Heart right ventricle (tissue), 16 donors: ENCODE measurements at regions not wholly inside any gene's neighbourhood (a gene's known extent, or its start where the extent isn't known, plus 50 kb on each side); places are given as distances from the start of the nearest gene placed in this dataset.

Source experiments
- ATAC-seq, 8 donors: fragments of 200-7000 bp; cut with Tn5 transposase; one replicate each; pipeline ENCODE4 v1.9.1; 2020; ENCODE audit warnings: mild to moderate bottlenecking in 8 of 8, moderate library complexity in 8 of 8, moderate number of reproducible peaks in 1 of 8
- DNase-seq, 2 donors: peaks; one replicate each; pipeline ENCODE4 v3.0.0-alpha.2; 2020
- H3K27ac ChIP-seq, 10 donors: fragments of 200-600 bp; sonication (generic) in 2 of 10; one replicate each; pipeline versions ENCODE4 v1.5.0 to v1.8.0; 2020 to 2022; ENCODE audit warnings: mild to moderate bottlenecking in 3 of 10
- H3K27me3 ChIP-seq, 7 donors: fragments of 200-600 bp; one replicate each; pipeline ENCODE4 v1.8.0; 2021 to 2022; ENCODE audit warnings: mild to moderate bottlenecking in 2 of 7
- H3K36me3 ChIP-seq, 9 donors: fragments of 200-600 bp; sonication (generic) in 1 of 9; one replicate each; pipeline versions ENCODE4 v1.5.0 to v1.8.0; 2020 to 2022; ENCODE audit warnings: mild to moderate bottlenecking in 2 of 9
- H3K4me1 ChIP-seq, 9 donors: fragments of 200-600 bp; sonication (generic) in 1 of 9; one replicate each; pipeline versions ENCODE4 v1.5.0 to v1.8.0; 2020 to 2022; ENCODE audit warnings: mild to moderate bottlenecking in 4 of 9
- H3K4me3 ChIP-seq, 10 donors: fragments of 200-600 bp; sonication (generic) in 2 of 10; one replicate each; pipeline versions ENCODE4 v1.5.0 to v1.8.0; 2020 to 2022; ENCODE audit warnings: mild to moderate bottlenecking in 7 of 10, moderate library complexity in 2 of 10
- H3K9me3 ChIP-seq, 11 donors: fragments of 200-600 bp in 10 of 11; sonication (generic) in 2 of 11; one replicate each; pipeline versions ENCODE4 v1.5.0 to v1.8.0; 2013 to 2022; ENCODE audit warnings: mild to moderate bottlenecking in 2 of 11, control low read depth in 1 of 11, moderate library complexity in 1 of 11
- CTCF ChIP-seq, 9 donors: fragments of 200-600 bp; sonication (generic) in 2 of 9; IDR thresholded peaks; one replicate each; pipeline versions ENCODE4 v1.5.0 to v1.8.0; 2021 to 2022; ENCODE audit warnings: antibody characterized with exemption in 9 of 9, mild to moderate bottlenecking in 5 of 9, moderate library complexity in 1 of 9
- WGBS, 2 donors: extraction: QIAGEN DNeasy Blood & Tissue Kit; methylation state at CpG; one replicate each; pipeline ENCODE4 v1.1.7; 2013; ENCODE audit warnings: inconsistent platforms in 1 of 2; 5-methylcytosine and 5-hydroxymethylcytosine counted together
- intact Hi-C, 10 donors: fragments of 100-400 bp; cut with DNase I; formaldehyde crosslinking; loops; one replicate each; pipeline versions ENCODE4 v1.11.1 to v1.14.2; 2022
- donor health status: Arrhythmogenic right ventricular cardiomyopathy.
- donor health status: ischemic (EF 13 %, LVEDD 7.1; RV severe dilation, severe dysfunction).
- donor health status: healthy with polysubstance abuse.
- donor health status: DM: no; HTN: yes; CAD: no.
- donor health status: DM: no; HTN: no; CAD: no.
- donor health status: ischemic (EF 25% LVEDD 6.9; RV normal size, moderate dysfunction).
- donor health status: ischemic (EF 25% LVEDD 5.7; RV mildly dilated, moderate dysfunction).
- donor health status: healthy.
- donor health status: DM: yes; HTN: yes; CAD: no.
- donor health status: Ischemic cardiomyopathy.
- donor health status: ischemic (EF 35%, LVEDD 5.7; RV mildly dilated, moderate dysfunction).
- donor health status: nonischemic (EF 11% LVEDD 7.7; RV severe dilation, severe dysfunction).
- donor health status: DM: yes; HTN: yes; CAD: no.
- donor health status: PGD.
- donor health status: ischemic (EF 29% LVEDD 5.4; RV normal size, mild dysfunction).
- donor health status: nonischemic (EF 23%, LVEDD 6.1; RV moderate dilation, normal function).

- no peaks in the 10 kb centered on the region for H3K9me3 ChIP-seq
- DNase-seq (no peak), ATAC-seq (no peak)
- no peak overlapping the region for H3K4me3 ChIP-seq
- intact Hi-C loops = no loop called here
- no peaks in the 10 kb centered on the region for H3K36me3 ChIP-seq
- H3K27me3 ChIP-seq = no peaks in the 10 kb centered on the region
- TF ChIP-seq CTCF (IDR thresholded peaks at IDR 0.05) = no peak
- no peaks in the 10 kb centered on the region for H3K4me1 ChIP-seq
- H3K27ac ChIP-seq = no peak overlapping the region
- 98 to 100% methylated on average over 1 of the region's 1 CpG for WGBS, 2 donors
Observed at GRCh38 chr5:89706731-89707130, 702.8 kb downstream of the CETN3 start.

GRCh38 chr5:89703817-89704216, 705.7 kb downstream of the CETN3 start:
- Histone ChIP-seq H3K4me1 (no peaks in the 10 kb centered on the region), H3K27ac (no peak overlapping the region), H3K9me3 (no peaks in the 10 kb centered on the region), H3K4me3 (no peak overlapping the region), H3K27me3 (no peaks in the 10 kb centered on the region), H3K36me3 (no peaks in the 10 kb centered on the region)
- TF ChIP-seq CTCF (IDR thresholded peaks at IDR 0.05) = no peak
- ATAC-seq (no peak), DNase-seq (no peak)
- intact Hi-C loops = no loop called here

- WGBS, 2 donors = 92 to 98% methylated on average over 2 of the region's 2 CpGs
- Histone ChIP-seq H3K27ac (no peak overlapping the region), H3K27me3 (no peaks in the 10 kb centered on the region), H3K9me3 (no peaks in the 10 kb centered on the region), H3K4me3 (no peak overlapping the region), H3K4me1 (no peaks in the 10 kb centered on the region), H3K36me3 (no peaks in the 10 kb centered on the region)
- no peak for ATAC-seq
- no peak for TF ChIP-seq CTCF (IDR thresholded peaks at IDR 0.05)
- no peak for DNase-seq
- intact Hi-C loops = no loop called here
Observed at GRCh38 chr5:89698028-89698427, 711.5 kb downstream of the CETN3 start.

GRCh38 chr5:89697581-89697980, 712.0 kb downstream of the CETN3 start:
- Histone ChIP-seq H3K4me3 (no peak overlapping the region), H3K27ac (no peak overlapping the region), H3K9me3 (no peaks in the 10 kb centered on the region), H3K36me3 (no peaks in the 10 kb centered on the region), H3K27me3 (no peaks in the 10 kb centered on the region), H3K4me1 (no peaks in the 10 kb centered on the region)
- no peak for TF ChIP-seq CTCF (IDR thresholded peaks at IDR 0.05)
- WGBS, 2 donors = 82 to 88% methylated on average over 1 of the region's 1 CpG
- intact Hi-C loops = no loop called here
- DNase-seq (no peak), ATAC-seq (no peak)

GRCh38 chr5:89695371-89695770, 714.2 kb downstream of the CETN3 start:
- Histone ChIP-seq H3K36me3 (no peaks in the 10 kb centered on the region), H3K27ac (no peak overlapping the region), H3K4me1 (no peaks in the 10 kb centered on the region), H3K27me3 (no peaks in the 10 kb centered on the region), H3K4me3 (no peak overlapping the region), H3K9me3 (no peaks in the 10 kb centered on the region)
- intact Hi-C loops = no loop called here
- ATAC-seq (no peak), DNase-seq (no peak)
- 77 to 87% methylated on average over 1 of the region's 1 CpG for WGBS, 2 donors
- TF ChIP-seq CTCF (IDR thresholded peaks at IDR 0.05) = no peak
